AG04450 (cell line): ENCODE measurements at regions not wholly inside any gene's neighbourhood (a gene's known extent, or its start where the extent isn't known, plus 50 kb on each side); places are given as distances from the start of the nearest gene placed in this dataset.

Source experiments
- CTCF ChIA-PET: fragments of 300-600, 350-600 bp; formaldehyde crosslinking; extraction: SDS; loops from one replicate; lab custom pipeline; 2022; ENCODE audit warnings: antibody characterized with exemption, inconsistent platforms; lab: Charles Lee
- POLR2A ChIA-PET: fragments of 350-600 bp; formaldehyde crosslinking; extraction: SDS; loops from one replicate; lab custom pipeline; 2021; ENCODE audit warnings: antibody characterized with exemption, inconsistent platforms; lab: Yijun Ruan, JAX
- DNase-seq: peaks from one replicate; pipeline ENCODE4 v3.0.0-alpha.2; 2011; ENCODE audit warnings: low read depth, low spot score
- H3K27ac ChIP-seq: one replicate; pipeline ENCODE4 v1.5.1; 2012; ENCODE audit warnings: low read depth, low read length, control low read depth
- H3K27me3 ChIP-seq: one replicate; pipeline ENCODE4 v1.6.0; 2012; ENCODE audit warnings: low read length; ENCODE audit not compliant: control insufficient read depth, insufficient read depth
- H3K4me3 ChIP-seq: 2 replicates; pipeline ENCODE4 v1.5.1; 2011; ENCODE audit warnings: mild to moderate bottlenecking, low read depth, low read length, control low read depth
- H3K9me3 ChIP-seq: 2 replicates; pipeline ENCODE4 v1.5.1; 2012; ENCODE audit warnings: low read length; ENCODE audit not compliant: control insufficient read depth, insufficient read depth
- CTCF ChIP-seq: IDR thresholded peaks from 2 replicates; pipeline ENCODE4 v1.5.1; 2011; ENCODE audit warnings: low read depth, low read length, control low read depth, inconsistent platforms

- CTCF ChIA-PET, result no interaction called here
- no peak overlapping the region for H3K4me3 ChIP-seq
- no peaks in the 10 kb centered on the region for H3K9me3 ChIP-seq
- no peak overlapping the region for H3K27ac ChIP-seq
- no peak for DNase-seq
- POLR2A ChIA-PET, result no interaction called here
- no peak for TF ChIP-seq CTCF
- no peaks in the 10 kb centered on the region for H3K27me3 ChIP-seq
These were observed 1328.3 kb downstream of the C4orf33 start for GRCh38 chr4:130424211-130424610.

GRCh38 chr4:130432289-130432688 lies 1336.3 kb downstream of the C4orf33 start:
- no peak overlapping the region for H3K4me3 ChIP-seq
- no peak overlapping the region for H3K27ac ChIP-seq
- TF ChIP-seq CTCF, result no peak
- H3K9me3 ChIP-seq, result no peaks in the 10 kb centered on the region
- no peak for DNase-seq
- CTCF ChIA-PET, result no interaction called here
- no peaks in the 10 kb centered on the region for H3K27me3 ChIP-seq
- POLR2A ChIA-PET, result no interaction called here

GRCh38 chr4:130449741-130450140 lies 1353.8 kb downstream of the C4orf33 start:
- no peaks in the 10 kb centered on the region for H3K9me3 ChIP-seq
- ChIA-PET POLR2A (no interaction called here), CTCF (no interaction called here)
- no peaks in the 10 kb centered on the region for H3K27me3 ChIP-seq
- no peak for DNase-seq
- no peak overlapping the region for H3K4me3 ChIP-seq
- no peak for TF ChIP-seq CTCF
- H3K27ac ChIP-seq, result no peak overlapping the region

GRCh38 chr4:130468340-130468739 lies 1372.4 kb downstream of the C4orf33 start:
- no peak for DNase-seq
- H3K27ac ChIP-seq, result no peak overlapping the region
- ChIA-PET CTCF (no interaction called here), POLR2A (no interaction called here)
- no peaks in the 10 kb centered on the region for H3K9me3 ChIP-seq
- no peaks in the 10 kb centered on the region for H3K27me3 ChIP-seq
- no peak overlapping the region for H3K4me3 ChIP-seq
- TF ChIP-seq CTCF, result no peak

- DNase-seq, result peak; percentile 36
- Histone ChIP-seq H3K27ac (peak overlapping the region; percentile 12), H3K27me3 (no peaks in the 10 kb centered on the region), H3K9me3 (no peaks in the 10 kb centered on the region), H3K4me3 (no peak overlapping the region)
- TF ChIP-seq CTCF, result no peak
- POLR2A ChIA-PET, result no interaction called here
- CTCF ChIA-PET, result no interaction called here
These were observed 1382.5 kb downstream of the C4orf33 start for GRCh38 chr4:130478406-130478805.
